ENCODE measurements at regions not wholly inside any gene's neighbourhood (a gene's known extent, or its start where the extent isn't known, plus 50 kb on each side); places are given as distances from the start of the nearest gene placed in this dataset.
"Not testable (repeated sequence)": the region's sequence is repeated elsewhere in the genome, so short reads cannot be mapped to it uniquely, and the experiment has no call there.

DNA sequence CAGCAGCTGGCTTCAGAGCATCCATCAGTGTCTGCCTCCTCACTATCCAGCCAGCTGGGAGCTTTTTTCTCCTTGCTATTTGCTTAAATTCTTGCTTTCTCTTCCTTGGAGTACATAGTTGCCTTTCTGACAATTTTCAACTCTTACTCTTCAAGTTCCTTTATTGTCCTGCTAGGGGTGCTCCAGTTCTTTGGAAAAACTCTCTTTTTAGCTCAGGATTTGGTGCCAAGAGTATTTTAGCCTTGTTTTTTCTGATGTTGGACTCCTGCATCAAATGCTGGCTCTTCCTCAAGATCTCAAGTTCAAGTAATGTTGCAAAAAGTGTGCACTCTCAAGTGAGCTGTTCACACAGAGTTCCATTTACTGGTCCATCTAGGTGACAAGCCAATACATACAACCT, 126.4 kb downstream of the KDR start:
- no peak overlapping the region for H3K4me3 ChIP-seq (replicated peaks; ENCODE audit: low read depth, low read length)
- TF ChIP-seq, protein P1, sequence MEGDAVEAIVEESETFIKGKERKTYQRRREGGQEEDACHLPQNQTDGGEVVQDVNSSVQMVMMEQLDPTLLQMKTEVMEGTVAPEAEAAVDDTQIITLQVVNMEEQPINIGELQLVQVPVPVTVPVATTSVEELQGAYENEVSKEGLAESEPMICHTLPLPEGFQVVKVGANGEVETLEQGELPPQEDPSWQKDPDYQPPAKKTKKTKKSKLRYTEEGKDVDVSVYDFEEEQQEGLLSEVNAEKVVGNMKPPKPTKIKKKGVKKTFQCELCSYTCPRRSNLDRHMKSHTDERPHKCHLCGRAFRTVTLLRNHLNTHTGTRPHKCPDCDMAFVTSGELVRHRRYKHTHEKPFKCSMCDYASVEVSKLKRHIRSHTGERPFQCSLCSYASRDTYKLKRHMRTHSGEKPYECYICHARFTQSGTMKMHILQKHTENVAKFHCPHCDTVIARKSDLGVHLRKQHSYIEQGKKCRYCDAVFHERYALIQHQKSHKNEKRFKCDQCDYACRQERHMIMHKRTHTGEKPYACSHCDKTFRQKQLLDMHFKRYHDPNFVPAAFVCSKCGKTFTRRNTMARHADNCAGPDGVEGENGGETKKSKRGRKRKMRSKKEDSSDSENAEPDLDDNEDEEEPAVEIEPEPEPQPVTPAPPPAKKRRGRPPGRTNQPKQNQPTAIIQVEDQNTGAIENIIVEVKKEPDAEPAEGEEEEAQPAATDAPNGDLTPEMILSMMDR (IDR thresholded peaks at IDR 0.05; ENCODE audit: low read length, missing control alignments) = peak; percentile 72
- peak; percentile 87 for DNase-seq (ENCODE audit: low read depth)

DNA sequence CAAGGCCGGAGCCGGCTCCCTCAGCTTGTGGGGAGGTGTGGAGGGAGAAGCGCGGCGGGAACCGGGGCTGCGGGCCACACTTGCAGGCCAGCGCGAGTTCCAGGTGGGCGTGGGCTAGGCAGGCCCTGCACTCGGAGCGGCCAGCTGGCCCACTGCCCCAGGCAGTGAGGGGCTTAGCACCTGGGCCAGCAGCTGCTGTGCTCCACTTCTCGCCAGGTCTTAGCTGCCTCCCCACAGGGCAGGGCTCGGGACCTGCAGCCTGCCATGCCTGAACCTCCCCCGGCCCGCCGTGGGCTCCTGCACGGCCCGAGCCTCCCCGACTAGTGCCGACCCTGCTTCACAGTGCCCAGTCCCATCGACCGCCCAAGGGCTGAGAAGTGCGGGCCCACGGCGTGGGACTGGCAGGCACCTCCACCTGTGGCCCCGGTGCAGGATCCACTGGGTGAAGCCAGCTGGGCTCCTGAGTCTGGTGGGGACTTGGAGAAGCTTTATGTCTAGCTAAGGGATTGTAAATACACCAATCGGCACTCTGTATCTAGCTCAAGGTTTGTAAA, 131.8 kb downstream of the KDR start:
- not testable (repeated sequence) for DNase-seq (ENCODE audit: low read depth); H3K4me3 ChIP-seq (replicated peaks; ENCODE audit: low read depth, low read length)

DNA sequence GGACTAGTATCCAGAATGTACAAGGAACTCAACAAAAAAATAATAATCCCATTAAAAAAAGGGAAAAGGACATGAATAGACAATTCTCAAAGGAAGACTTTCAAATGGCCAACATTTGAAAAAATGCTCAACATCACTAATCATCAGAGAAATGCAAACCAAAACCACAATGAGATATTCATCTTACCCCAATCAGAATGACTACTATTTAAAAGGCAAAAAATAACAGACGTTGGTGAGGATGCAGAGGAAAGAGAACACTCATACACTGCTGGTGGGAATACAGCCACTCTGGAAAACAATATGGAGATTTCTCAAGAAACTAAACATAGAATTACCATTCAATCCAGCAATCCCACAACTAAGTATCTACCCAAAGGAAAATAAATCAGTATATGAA, 133.1 kb downstream of the KDR start:
- no peak overlapping the region for H3K4me3 ChIP-seq (replicated peaks; ENCODE audit: low read depth, low read length)
- TF ChIP-seq, protein P1 (IDR thresholded peaks at IDR 0.05; ENCODE audit: low read length, missing control alignments) = no peak
- DNase-seq (ENCODE audit: low read depth) = no peak

DNA sequence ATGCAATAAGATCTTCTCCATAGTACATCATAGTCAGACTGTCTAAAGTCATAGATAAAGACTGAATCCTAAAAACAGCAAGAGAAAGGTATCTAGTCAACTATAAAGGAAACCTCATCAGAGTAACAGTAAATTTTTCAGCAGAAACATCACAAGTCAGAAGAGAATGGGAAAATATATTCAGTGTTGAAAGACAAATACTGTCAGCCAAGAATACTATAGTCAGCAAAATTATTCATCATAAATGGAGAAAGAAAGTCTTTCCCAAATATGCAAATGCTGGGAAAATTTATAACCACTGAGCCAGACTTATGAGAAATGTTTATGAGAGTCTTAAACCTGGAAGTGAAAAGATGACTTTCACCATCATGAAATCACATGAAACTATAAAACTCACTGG, 136.7 kb downstream of the KDR start:
- TF ChIP-seq, protein P1 (IDR thresholded peaks at IDR 0.05; ENCODE audit: low read length, missing control alignments) = no peak
- H3K4me3 ChIP-seq (replicated peaks; ENCODE audit: low read depth, low read length) = no peak overlapping the region
- no peak for DNase-seq (ENCODE audit: low read depth)

DNA sequence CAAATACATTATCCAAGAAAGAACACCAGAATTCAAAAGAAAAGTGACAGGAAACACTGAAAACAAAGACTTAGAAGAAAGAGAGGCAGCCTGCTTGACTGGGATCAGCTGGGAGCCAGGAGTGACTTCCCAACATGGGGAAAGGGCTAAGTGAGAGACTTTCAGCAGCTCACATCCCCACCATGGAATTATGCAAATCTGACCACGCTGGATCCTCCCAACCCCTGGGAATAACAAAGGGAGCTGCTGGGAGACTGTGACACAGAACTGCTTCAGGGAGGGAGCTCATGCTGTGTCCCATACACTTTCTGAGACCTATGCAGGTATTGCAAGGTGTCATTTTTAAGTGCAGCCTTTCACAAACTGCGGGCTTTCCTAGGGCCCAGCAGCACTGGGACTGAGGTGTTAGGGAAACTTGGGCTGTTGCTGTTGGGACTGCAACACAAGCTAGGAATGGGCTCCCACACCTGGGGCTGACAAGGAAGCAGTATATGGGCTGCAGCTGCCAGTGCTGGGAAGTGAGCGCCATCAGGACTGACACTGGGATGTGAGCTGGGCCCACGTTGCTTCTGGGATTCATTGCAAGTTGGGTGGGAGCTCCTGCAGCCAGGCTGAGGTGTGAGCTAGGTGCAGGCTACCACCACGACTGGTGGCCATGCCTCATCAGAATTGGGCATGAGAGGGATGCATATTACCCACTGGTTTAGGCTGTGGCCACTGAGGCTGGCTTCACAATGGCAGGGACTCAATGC, 139.1 kb downstream of the KDR start:
- TF ChIP-seq, protein P1 (IDR thresholded peaks at IDR 0.05; ENCODE audit: low read length, missing control alignments) = no peak

DNA sequence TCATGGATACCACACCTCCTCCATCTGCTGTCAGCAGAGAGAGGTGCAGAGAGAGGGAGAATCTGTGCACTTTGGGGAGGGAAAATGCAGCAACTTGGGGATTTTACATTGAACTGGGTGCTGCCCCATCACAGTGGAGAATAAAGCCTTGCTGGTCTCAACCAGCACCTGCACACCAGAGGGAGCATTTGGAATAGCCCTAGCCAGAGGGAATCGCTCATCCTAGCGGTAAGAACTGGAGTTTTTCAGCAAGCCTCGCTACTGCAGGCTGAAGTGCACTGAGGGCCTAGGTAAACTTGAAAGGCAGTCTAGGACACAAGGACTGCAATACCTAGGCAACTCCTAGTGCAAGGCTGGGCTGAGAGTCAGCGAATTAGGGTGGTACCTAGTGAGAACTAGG, 148.7 kb downstream of the KDR start:
- no peak for DNase-seq (ENCODE audit: low read depth)
- TF ChIP-seq, protein P1 (IDR thresholded peaks at IDR 0.05; ENCODE audit: low read length, missing control alignments) = peak; percentile 8

More for the DNA sequence above, 139.1 kb downstream of the KDR start:
- H3K4me3 ChIP-seq (replicated peaks; ENCODE audit: low read depth, low read length) = no peak overlapping the region
- DNase-seq (ENCODE audit: low read depth) = no peak

DNA sequence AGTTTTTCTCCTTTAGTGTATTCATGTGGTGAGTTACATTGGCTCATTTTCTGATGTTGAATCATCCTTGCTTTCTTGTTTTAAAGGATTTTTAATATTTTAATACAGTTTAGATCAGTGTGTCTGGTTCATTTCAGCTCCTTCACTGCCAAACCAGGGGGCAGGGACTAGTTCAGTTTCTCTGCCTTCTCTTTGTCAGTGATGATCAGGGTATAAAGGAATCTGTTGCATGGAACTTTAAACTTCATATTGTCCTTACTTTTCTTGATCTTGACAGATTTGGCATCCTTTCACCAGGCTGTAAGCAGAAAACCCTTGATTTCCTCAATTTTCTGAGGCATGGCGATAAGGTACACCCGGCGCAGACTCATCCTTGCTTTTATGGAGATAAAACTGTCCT, 149.4 kb downstream of the KDR start:
- H3K4me3 ChIP-seq (replicated peaks; ENCODE audit: low read depth, low read length) = no peak overlapping the region
- TF ChIP-seq, protein P1 (IDR thresholded peaks at IDR 0.05; ENCODE audit: low read length, missing control alignments) = no peak
- no peak for DNase-seq (ENCODE audit: low read depth)

More for the DNA sequence above, 148.7 kb downstream of the KDR start:
- H3K4me3 ChIP-seq (replicated peaks; ENCODE audit: low read depth, low read length) = no peak overlapping the region
